GM21576 (cell line): ENCODE measurements at regions not wholly inside any gene's neighbourhood (a gene's known extent, or its start where the extent isn't known, plus 50 kb on each side); places are given as distances from the start of the nearest gene placed in this dataset.

Experiments
- ATAC-seq: cut with Tn5 transposase; IDR thresholded peaks from one replicate; pipeline ENCODE4 v1.9.1; 2021; ENCODE audit warnings: mild to moderate bottlenecking, moderate library complexity; ENCODE audit not compliant: unreplicated experiment

DNA sequence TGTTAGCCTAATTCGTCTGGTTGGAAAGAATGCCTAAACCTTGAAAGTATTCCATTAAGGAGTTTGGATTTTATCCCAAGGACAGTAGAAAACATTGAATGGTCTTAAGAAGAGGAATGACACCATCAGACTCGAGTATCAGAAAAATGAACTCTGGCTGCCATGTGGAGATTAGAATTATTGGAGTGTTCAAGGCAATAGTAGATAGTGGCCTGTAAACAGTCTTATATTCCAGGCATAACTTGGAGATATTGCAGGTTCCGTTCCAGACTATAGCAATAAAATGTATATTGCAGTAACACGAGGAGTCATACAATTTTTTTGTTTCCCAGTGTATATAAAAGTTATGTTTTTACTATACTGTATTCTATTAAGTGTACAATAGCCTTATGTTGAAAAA is 130.9 kb downstream of the GDAP2 start:
- no peak for ATAC-seq

DNA sequence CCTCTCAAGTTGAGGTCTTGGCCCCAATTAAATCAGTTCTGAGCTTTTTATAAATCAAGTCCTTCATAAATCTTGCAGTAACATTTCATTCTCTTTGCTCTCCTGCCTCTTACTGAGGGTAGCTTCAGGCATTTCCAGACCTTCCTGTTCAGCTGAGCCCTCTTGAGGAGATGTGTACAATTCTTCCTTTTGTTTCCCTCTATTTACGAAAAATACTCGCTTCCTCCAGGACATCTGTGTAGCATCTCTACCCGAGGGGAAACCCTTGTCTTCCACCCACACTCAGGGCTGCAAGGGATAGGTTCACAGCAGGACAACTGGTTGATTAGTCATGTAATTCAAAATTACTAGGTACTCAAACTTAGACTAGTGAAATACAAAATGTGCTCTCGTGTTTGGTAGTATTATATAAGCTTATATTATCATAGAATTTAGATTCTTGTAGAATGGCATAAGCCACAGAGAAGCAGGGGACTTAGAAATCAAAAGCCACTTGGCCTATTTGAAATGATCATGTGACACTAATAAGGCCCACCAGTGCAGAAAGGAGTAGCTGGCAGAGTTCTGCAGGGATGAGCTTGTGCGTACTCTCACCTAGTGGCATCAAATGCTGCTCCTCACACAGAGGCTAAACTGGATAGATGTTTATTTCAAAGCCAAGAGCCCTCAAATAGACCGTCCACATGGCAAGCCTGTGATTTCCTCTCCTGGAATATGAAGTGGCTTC is 126.7 kb downstream of the GDAP2 start:
- no peak for ATAC-seq

DNA sequence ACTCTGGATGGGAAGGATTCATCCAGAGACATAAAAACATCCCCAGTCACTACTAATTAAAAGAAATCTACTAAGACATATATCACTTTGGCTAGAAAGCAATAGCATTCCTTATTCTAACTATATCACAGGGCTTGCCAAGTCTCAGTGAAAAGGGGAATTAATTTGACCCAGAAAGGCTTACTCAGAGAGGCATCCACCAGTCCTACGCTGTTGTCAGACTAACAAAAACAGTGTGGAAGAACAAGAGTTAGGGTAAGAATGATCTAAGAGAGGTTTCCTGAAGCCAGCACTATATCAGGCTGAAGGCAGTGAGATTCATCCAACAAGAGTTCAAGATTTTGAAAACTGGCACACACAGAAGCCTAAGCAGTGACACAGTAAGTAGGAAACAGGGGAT is 126.1 kb downstream of the GDAP2 start:
- no peak for ATAC-seq

DNA sequence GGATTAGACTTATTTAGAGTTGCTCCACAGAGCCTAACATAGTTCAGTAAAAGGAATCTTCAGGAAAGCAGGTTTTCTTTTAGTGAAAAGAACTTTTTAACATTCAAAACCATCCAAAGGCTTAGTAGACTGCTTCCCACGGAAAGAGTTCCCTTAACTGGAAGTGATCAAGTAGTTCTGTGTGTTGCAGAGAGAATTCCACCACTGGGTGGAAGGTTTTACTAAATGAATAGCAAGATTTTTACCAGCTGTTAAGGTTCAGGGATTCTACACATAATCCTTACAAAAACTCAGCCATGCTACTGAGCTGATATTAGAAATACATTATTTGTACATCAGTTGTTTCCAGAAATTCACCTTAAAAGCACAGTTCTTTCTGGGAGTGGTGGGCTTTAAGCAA is 119.7 kb downstream of the GDAP2 start:
- no peak for ATAC-seq

DNA sequence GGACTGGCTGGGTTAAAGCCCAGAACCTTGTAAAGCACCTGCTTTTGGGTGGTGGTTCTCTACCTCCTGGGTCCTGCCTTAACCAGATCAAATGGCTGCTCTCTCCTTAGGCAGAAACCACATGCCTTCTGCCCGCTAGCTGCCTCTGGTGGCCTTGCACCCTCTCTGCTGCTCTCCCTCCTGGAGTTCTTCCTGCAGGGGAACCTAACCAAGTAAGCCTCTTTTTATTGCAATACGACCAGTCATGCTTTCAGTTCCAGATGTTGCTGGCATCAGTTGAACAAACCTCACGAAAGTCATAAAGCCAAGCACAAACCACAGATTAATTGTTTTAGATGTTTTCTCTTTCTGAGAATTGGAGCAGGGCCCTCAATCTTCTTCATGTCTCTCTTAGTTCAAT is 118.9 kb downstream of the GDAP2 start:
- no peak for ATAC-seq

DNA sequence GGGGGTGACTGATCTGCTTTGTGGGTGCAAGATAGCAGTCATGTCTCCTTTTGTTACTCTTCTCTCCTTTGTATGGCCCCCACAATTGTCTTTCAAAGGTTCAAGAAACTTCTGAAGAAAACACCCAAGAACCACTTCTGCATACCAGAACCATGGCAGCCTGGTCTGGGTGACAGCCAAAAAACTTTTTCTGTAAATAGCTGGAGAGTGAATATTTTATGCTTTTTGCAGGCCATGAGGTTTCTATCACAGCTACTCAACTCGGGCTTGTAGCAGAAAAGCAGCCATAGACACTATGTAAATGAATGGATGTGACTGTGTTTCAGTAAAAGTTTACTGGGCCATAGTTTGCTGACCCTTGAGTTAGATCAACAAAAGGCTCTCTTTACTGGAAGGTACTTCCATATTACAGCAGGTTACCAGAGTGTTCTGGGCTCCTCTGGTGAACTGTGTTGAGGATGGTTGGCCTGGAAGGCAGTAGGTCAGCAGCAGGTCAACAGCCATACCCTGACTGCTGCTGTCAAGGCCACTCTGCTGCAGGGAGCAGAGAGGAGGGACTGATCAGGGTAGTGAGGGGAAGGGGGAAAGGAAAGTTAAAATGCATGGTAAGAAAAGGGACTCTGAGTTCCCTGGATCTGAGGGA is 116.4 kb downstream of the GDAP2 start:
- no peak for ATAC-seq
